GM18511 (cell line): ENCODE measurements at regions not wholly inside any gene's neighbourhood (a gene's known extent, or its start where the extent isn't known, plus 50 kb on each side); places are given as distances from the start of the nearest gene placed in this dataset.

Experiments
- ATAC-seq: cut with Tn5 transposase; IDR thresholded peaks from one replicate; pipeline ENCODE4 v1.9.1; 2021; ENCODE audit warnings: mild to moderate bottlenecking, moderate library complexity; ENCODE audit not compliant: unreplicated experiment

GRCh38 chr14:61623927-61624326 lies 71.4 kb upstream of the HIF1A start:
- ATAC-seq, result no peak

GRCh38 chr14:61625165-61625564 lies 70.1 kb upstream of the HIF1A start:
- ATAC-seq, result no peak

GRCh38 chr14:61627612-61628011 lies 67.7 kb upstream of the HIF1A start:
- ATAC-seq, result no peak

GRCh38 chr14:61628016-61628725 lies 67.1 kb upstream of the HIF1A start:
- ATAC-seq, result no peak

- ATAC-seq, result no peak
Measured at GRCh38 chr14:61630399-61631044, 64.8 kb upstream of the HIF1A start.

- ATAC-seq, result no peak
Measured at GRCh38 chr14:61631045-61631687, 64.1 kb upstream of the HIF1A start.

- no peak for ATAC-seq
Measured at GRCh38 chr14:61632401-61632800, 62.9 kb upstream of the HIF1A start.

GRCh38 chr14:61632807-61633206 lies 62.5 kb upstream of the HIF1A start:
- no peak for ATAC-seq

- ATAC-seq, result no peak
Measured at GRCh38 chr14:61636291-61636690, 59.0 kb upstream of the HIF1A start.

GRCh38 chr14:61636779-61637178 lies 58.5 kb upstream of the HIF1A start:
- ATAC-seq, result peak; percentile 56

GRCh38 chr14:61638595-61639387 lies 56.5 kb upstream of the HIF1A start:
- ATAC-seq, result no peak

- no peak for ATAC-seq
Measured at GRCh38 chr14:61640158-61641136, 54.9 kb upstream of the HIF1A start.

- ATAC-seq, result no peak
Measured at GRCh38 chr14:61641914-61642613, 53.2 kb upstream of the HIF1A start.

- no peak for ATAC-seq
Measured at GRCh38 chr14:61642614-61642982, 52.7 kb upstream of the HIF1A start.

GRCh38 chr14:61643555-61643954 lies 51.8 kb upstream of the HIF1A start:
- ATAC-seq, result no peak

GRCh38 chr14:61644175-61644574 lies 51.1 kb upstream of the HIF1A start:
- no peak for ATAC-seq

GRCh38 chr14:61644834-61645233 lies 50.5 kb upstream of the HIF1A start:
- ATAC-seq, result peak; percentile 88

- no peak for ATAC-seq
Measured at GRCh38 chr14:61645247-61645646, 50.1 kb upstream of the HIF1A start.
